ENCODE measurements at regions not wholly inside any gene's neighbourhood (a gene's known extent, or its start where the extent isn't known, plus 50 kb on each side); places are given as distances from the start of the nearest gene placed in this dataset.

- TF ChIP-seq CTCF (IDR thresholded peaks at IDR 0.05) (peak in 2 of 3 experiments; percentile 6 to 53), POLR2A (IDR thresholded peaks at IDR 0.05) (no peak), POLR2AphosphoS5 (IDR thresholded peaks at IDR 0.05; ENCODE audit: insufficient read depth in 1 of 2, low read depth in 1 of 2) (no peak)
These were observed 58.7 kb upstream of the SLC2A12 start for GRCh38 chr6:134111062-134111677.
